HepG2 (cell line): ENCODE measurements at regions not wholly inside any gene's neighbourhood (a gene's known extent, or its start where the extent isn't known, plus 50 kb on each side); places are given as distances from the start of the nearest gene placed in this dataset.

ENCODE experiments used
- HIC2 ChIP-seq: sonication (generic); formaldehyde crosslinking; IDR thresholded peaks from 2 replicates; pipeline ENCODE4 v1.9.0; 2022; ENCODE audit warnings: low read depth, missing genetic modification reagents
- IKZF1 ChIP-seq: fragments of 450-650 bp; IDR thresholded peaks from 2 replicates; pipeline ENCODE4 v1.7.1; 2016
- JUN ChIP-seq: sonication (generic); formaldehyde crosslinking; IDR thresholded peaks from 2 replicates; pipeline ENCODE4 v1.4.0; 2020; ENCODE audit warnings: mild to moderate bottlenecking, missing genetic modification reagents
- KLF12 ChIP-seq: sonication (generic); formaldehyde crosslinking; IDR thresholded peaks from 2 replicates; pipeline ENCODE4 v1.4.0; 2020; ENCODE audit warnings: missing genetic modification reagents, borderline replicate concordance
- PITX1 ChIP-seq: sonication (generic); formaldehyde crosslinking; IDR thresholded peaks from 2 replicates; pipeline ENCODE4 v1.5.1; 2020; ENCODE audit warnings: mild to moderate bottlenecking, missing genetic modification reagents
- SCMH1 ChIP-seq: sonication (generic); formaldehyde crosslinking; IDR thresholded peaks from 2 replicates; pipeline ENCODE4 v1.9.0; 2021; ENCODE audit warnings: missing genetic modification reagents, mild to moderate bottlenecking, borderline replicate concordance
- SNAPC4 ChIP-seq: sonication (generic); formaldehyde crosslinking; IDR thresholded peaks from 2 replicates; pipeline ENCODE4 v1.4.0; 2020; ENCODE audit warnings: mild to moderate bottlenecking, missing genetic modification reagents
- USF2 ChIP-seq, 2 experiments: sonication (generic) in 1 of 2; formaldehyde crosslinking in 1 of 2; IDR thresholded peaks; 2 replicates each; pipeline versions ENCODE4 v1.5.1 to v1.6.1; 2011 to 2020; ENCODE audit warnings: borderline replicate concordance in 1 of 2, low read depth in 1 of 2, low read length in 1 of 2, mild to moderate bottlenecking in 1 of 2, missing genetic modification reagents in 1 of 2, moderate library complexity in 1 of 2
- ZNF224 ChIP-seq: sonication (generic); formaldehyde crosslinking; IDR thresholded peaks from 2 replicates; pipeline ENCODE4 v1.5.0; 2020; ENCODE audit warnings: mild to moderate bottlenecking, missing genetic modification reagents
- ZNF557 ChIP-seq: sonication (generic); formaldehyde crosslinking; IDR thresholded peaks from 2 replicates; pipeline ENCODE4 v1.4.0; 2020; ENCODE audit warnings: missing genetic modification reagents
- TF ChIP-seq, protein P1 (sequence below): sonication (generic); formaldehyde crosslinking; IDR thresholded peaks from 2 replicates; pipeline ENCODE4 v1.4.0; 2020; ENCODE audit warnings: missing genetic modification reagents
- TF ChIP-seq, protein P2 (sequence below): sonication (generic); formaldehyde crosslinking; IDR thresholded peaks from 2 replicates; pipeline ENCODE4 v1.4.0; 2020; ENCODE audit warnings: missing genetic modification reagents

DNA sequence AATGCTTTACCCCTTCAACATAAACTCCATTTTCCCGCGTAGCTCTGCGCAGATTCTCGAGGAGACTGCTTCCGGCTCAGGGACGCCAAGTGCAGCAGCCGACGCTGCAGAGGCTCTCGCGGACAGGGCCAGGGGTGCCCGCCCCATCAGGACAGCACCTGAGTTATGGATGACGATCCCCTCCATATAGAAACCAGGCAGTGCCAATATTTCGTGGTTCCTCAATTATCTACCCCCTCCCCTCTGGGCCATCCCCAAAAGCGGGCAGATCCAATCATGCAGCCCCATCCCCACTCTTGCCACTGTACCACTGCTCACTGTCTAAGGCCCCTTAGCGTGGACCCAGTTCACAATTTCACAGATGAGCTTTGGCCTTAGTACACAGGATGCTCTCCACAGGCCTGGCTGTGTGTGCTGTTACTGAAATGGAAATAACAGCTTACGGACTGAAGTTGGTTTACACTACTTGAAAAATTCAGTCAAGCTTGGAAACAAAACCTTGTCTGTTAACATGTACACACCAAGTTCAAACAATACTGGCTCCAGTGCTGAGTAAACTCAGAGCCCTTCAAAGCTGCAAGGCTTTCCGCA lies 74.5 kb downstream of the DACT2 start (continued):
- TF ChIP-seq SCMH1 (CRISPR knock-in tag) (no peak), HIC2 (CRISPR knock-in tag) (no peak; the same call in 1 of the 2 replicates), ZNF557 (CRISPR knock-in tag) (no peak), IKZF1 (no peak), SNAPC4 (CRISPR knock-in tag) (no peak), JUN (peak; percentile 30; the same call in 1 of the 2 replicates), PITX1 (CRISPR knock-in tag) (peak; percentile 68; the same call in 1 of the 2 replicates), USF2 (IDR thresholded peaks at IDR 0.05; ENCODE audit: low read depth, low read length) (no peak), USF2 (CRISPR knock-in tag; IDR thresholded peaks at IDR 0.05; ENCODE audit: borderline replicate concordance) (peak; percentile 24; the same call in 1 of the 2 replicates), ZNF224 (CRISPR knock-in tag) (no peak), KLF12 (CRISPR knock-in tag) (no peak)
- TF ChIP-seq, protein P1, sequence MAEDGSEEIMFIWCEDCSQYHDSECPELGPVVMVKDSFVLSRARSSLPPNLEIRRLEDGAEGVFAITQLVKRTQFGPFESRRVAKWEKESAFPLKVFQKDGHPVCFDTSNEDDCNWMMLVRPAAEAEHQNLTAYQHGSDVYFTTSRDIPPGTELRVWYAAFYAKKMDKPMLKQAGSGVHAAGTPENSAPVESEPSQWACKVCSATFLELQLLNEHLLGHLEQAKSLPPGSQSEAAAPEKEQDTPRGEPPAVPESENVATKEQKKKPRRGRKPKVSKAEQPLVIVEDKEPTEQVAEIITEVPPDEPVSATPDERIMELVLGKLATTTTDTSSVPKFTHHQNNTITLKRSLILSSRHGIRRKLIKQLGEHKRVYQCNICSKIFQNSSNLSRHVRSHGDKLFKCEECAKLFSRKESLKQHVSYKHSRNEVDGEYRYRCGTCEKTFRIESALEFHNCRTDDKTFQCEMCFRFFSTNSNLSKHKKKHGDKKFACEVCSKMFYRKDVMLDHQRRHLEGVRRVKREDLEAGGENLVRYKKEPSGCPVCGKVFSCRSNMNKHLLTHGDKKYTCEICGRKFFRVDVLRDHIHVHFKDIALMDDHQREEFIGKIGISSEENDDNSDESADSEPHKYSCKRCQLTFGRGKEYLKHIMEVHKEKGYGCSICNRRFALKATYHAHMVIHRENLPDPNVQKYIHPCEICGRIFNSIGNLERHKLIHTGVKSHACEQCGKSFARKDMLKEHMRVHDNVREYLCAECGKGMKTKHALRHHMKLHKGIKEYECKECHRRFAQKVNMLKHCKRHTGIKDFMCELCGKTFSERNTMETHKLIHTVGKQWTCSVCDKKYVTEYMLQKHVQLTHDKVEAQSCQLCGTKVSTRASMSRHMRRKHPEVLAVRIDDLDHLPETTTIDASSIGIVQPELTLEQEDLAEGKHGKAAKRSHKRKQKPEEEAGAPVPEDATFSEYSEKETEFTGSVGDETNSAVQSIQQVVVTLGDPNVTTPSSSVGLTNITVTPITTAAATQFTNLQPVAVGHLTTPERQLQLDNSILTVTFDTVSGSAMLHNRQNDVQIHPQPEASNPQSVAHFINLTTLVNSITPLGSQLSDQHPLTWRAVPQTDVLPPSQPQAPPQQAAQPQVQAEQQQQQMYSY: no peak
- TF ChIP-seq, protein P2, sequence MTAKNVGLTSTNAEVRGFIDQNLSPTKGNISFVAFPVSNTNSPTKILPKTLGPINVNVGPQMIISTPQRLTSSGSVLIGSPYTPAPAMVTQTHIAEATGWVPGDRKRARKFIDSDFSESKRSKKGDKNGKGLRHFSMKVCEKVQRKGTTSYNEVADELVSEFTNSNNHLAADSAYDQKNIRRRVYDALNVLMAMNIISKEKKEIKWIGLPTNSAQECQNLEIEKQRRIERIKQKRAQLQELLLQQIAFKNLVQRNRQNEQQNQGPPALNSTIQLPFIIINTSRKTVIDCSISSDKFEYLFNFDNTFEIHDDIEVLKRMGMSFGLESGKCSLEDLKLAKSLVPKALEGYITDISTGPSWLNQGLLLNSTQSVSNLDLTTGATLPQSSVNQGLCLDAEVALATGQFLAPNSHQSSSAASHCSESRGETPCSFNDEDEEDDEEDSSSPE (CRISPR knock-in tag): no peak
